Ishikawa (cell line): ENCODE measurements at regions not wholly inside any gene's neighbourhood (a gene's known extent, or its start where the extent isn't known, plus 50 kb on each side); places are given as distances from the start of the nearest gene placed in this dataset.

Experiments used
- CREB1 ChIP-seq: IDR thresholded peaks from 2 replicates; pipeline ENCODE4 v1.6.1; 2012; ENCODE audit warnings: low read depth
- TEAD4 ChIP-seq: IDR thresholded peaks from 2 replicates; pipeline ENCODE4 v1.6.1; 2012

GRCh38 chr5:117110548-117110947 is 535.9 kb upstream of the SEMA6A start:
- TF ChIP-seq CREB1 (no peak), TEAD4 (no peak)
